GM13976 (cell line): ENCODE measurements at regions not wholly inside any gene's neighbourhood (a gene's known extent, or its start where the extent isn't known, plus 50 kb on each side); places are given as distances from the start of the nearest gene placed in this dataset.

Source experiments
- DNase-seq: peaks from one replicate; pipeline ENCODE4 v3.0.0; 2012; ENCODE audit warnings: low spot score
- in situ Hi-C: fragments of 300-500 bp; cut with MboI; formaldehyde crosslinking; loops from one replicate; pipeline ENCODE4 v1.12.0; 2022; ENCODE audit warnings: low sequenced_read_pairs, mixed read lengths, inconsistent platforms; ENCODE audit not compliant: unreplicated experiment
- TF ChIP-seq, protein P1 (sequence below): IDR thresholded peaks from 2 replicates; pipeline ENCODE4 v1.5.1; 2012; ENCODE audit warnings: borderline replicate concordance, mild to moderate bottlenecking; ENCODE audit not compliant: insufficient read depth; ENCODE audit errors: extremely low read depth, missing control alignments, control extremely low read depth

DNA sequence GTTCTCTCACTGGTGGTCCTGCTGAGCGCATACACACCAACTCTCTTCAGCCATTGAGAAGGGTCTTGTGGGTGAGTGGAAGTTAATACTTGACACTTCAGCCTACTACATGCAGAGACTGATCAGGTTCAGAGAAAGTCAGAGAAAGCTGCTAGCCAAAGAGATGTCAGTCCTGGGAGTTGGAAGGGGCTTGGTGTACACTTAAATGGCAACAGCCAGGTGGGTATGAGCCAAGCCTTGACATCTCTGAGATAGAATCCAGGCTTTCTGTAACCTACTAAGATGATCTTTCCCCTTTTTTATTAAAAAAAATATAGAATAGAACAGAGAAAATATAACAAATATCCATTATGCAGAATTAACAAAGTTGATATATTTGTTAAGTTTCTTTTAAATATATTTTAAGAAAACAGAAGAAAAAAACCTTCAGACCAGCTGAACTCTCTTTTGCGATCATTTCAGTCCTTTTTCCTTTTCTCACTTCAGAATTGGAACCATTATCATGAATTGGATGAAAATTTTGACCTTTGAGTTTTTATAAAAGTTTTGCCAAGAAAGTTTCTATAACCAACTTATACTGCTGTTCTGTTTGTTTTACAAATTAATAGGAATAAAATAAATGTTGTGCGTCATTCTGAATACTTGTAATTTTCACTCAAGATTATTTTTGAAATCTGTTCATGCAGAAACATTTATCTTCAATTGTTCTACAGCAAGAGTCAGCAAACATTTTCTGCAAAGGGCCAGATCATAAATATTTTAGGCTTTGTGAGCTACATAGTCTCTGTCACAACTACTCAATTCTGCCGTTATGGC, 153.0 kb downstream of the RFC3 start:
- DNase-seq, result no peak
- TF ChIP-seq, protein P1, sequence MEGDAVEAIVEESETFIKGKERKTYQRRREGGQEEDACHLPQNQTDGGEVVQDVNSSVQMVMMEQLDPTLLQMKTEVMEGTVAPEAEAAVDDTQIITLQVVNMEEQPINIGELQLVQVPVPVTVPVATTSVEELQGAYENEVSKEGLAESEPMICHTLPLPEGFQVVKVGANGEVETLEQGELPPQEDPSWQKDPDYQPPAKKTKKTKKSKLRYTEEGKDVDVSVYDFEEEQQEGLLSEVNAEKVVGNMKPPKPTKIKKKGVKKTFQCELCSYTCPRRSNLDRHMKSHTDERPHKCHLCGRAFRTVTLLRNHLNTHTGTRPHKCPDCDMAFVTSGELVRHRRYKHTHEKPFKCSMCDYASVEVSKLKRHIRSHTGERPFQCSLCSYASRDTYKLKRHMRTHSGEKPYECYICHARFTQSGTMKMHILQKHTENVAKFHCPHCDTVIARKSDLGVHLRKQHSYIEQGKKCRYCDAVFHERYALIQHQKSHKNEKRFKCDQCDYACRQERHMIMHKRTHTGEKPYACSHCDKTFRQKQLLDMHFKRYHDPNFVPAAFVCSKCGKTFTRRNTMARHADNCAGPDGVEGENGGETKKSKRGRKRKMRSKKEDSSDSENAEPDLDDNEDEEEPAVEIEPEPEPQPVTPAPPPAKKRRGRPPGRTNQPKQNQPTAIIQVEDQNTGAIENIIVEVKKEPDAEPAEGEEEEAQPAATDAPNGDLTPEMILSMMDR, result no peak
- in situ Hi-C loops, result no loop called here

- no peak for DNase-seq
- in situ Hi-C loops, result no loop called here
- TF ChIP-seq, protein P1, result no peak
These were observed 153.5 kb downstream of the RFC3 start for GRCh38 chr13:33971562-33971819.

- TF ChIP-seq, protein P1, result no peak
- no peak for DNase-seq
- in situ Hi-C loops, result no loop called here
These were observed 155.2 kb downstream of the RFC3 start for GRCh38 chr13:33973194-33973593.

DNA sequence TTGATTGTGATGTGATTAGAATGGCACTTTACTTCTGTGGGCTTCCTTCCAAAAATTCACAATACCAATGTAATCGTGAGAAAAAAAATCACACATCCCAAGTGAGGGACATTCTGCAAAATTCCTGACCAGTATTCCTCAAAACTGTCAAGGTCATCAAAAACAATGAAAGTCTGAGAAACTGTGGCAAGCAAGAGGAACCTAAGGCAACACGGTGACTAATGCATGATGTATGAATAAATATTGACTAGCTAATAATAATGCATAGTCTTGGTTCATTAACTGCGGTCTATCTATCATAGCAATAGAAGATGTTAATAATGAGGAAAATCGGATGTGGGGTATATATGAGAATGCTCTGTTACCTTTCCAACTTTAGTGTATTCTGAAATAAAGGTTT, 159.0 kb downstream of the RFC3 start:
- DNase-seq, result no peak
- TF ChIP-seq, protein P1, result no peak
- in situ Hi-C loops, result no loop called here

DNA sequence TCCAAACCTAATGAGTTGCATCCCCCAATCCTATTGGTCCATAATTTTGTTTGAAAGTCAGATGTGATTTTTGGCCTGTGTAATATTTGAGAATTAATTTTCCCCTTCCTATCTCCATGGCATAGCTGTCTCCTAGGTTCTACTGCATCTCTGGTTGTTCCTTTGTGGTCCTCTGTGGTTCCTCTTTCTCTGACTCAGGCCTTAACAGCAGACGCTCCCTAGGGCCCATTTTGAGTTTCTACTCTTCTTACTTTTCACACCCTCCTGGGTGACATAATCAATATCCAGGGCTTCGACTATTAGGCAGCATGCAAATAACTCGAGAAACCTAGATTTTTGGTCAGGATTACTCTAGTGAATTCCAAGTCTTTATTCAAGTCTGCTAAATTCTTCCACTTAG, 160.7 kb downstream of the RFC3 start:
- no peak for DNase-seq
- in situ Hi-C loops, result no loop called here
- TF ChIP-seq, protein P1, result no peak

- TF ChIP-seq, protein P1, result no peak
- no peak for DNase-seq
- in situ Hi-C loops, result no loop called here
These were observed 175.0 kb downstream of the RFC3 start for GRCh38 chr13:33992881-33993336.
